ENCODE measurements at regions not wholly inside any gene's neighbourhood (a gene's known extent, or its start where the extent isn't known, plus 50 kb on each side); places are given as distances from the start of the nearest gene placed in this dataset.

- TF ChIP-seq CTCF (optimal IDR thresholded peaks at IDR 0.05 in 1 of 3, IDR thresholded peaks at IDR 0.05 in 1 of 3, conservative IDR thresholded peaks at IDR 0.05 in 1 of 3; ENCODE audit: extremely low read depth in 1 of 3, insufficient read depth in 2 of 3, low read length in 3 of 3) (no peak), EZH2 (IDR thresholded peaks at IDR 0.05; ENCODE audit: low read length) (no peak)
Observed at GRCh38 chr5:138663009-138663408, 87.8 kb upstream of the HSPA9 start.
